ENCODE measurements at regions not wholly inside any gene's neighbourhood (a gene's known extent, or its start where the extent isn't known, plus 50 kb on each side); places are given as distances from the start of the nearest gene placed in this dataset.

- TF ChIP-seq CTCF (IDR thresholded peaks at IDR 0.05) (no peak), POLR2A (IDR thresholded peaks at IDR 0.05) (no peak)
Measured at GRCh38 chr7:96599288-96599936, 110.2 kb downstream of the SEM1 start.

Data from Peyer's patch (tissue), 4 donors.